Right lobe of liver (tissue), 6 donors: ENCODE measurements at regions not wholly inside any gene's neighbourhood (a gene's known extent, or its start where the extent isn't known, plus 50 kb on each side); places are given as distances from the start of the nearest gene placed in this dataset.

ENCODE experiments used
- ATAC-seq, 4 donors: fragments of 200-7000 bp; cut with Tn5 transposase; one replicate each; pipeline ENCODE4 v1.9.1; 2020; ENCODE audit warnings: mild to moderate bottlenecking in 4 of 4, moderate library complexity in 4 of 4
- DNase-seq, 3 donors: peaks; one replicate each; pipeline ENCODE4 v3.0.0-alpha.2; 2020
- H3K27ac ChIP-seq, 3 donors: fragments of 200-600 bp; one replicate each; pipeline ENCODE4 v1.8.0; 2022
- H3K27me3 ChIP-seq, 2 donors: fragments of 200-600 bp; one replicate each; pipeline ENCODE4 v1.8.0; 2022
- H3K36me3 ChIP-seq, 4 donors: fragments of 200-600 bp; sonication (generic) in 1 of 4; one replicate each; pipeline versions ENCODE4 v1.5.1 to v1.8.0; 2017 to 2022; ENCODE audit warnings: control low read depth in 1 of 4
- H3K4me1 ChIP-seq, 4 donors: fragments of 200-600 bp; sonication (generic) in 1 of 4; one replicate each; pipeline versions ENCODE4 v1.5.1 to v1.8.0; 2017 to 2022; ENCODE audit warnings: control low read depth in 1 of 4
- H3K4me3 ChIP-seq, 3 donors: fragments of 200-600 bp; one replicate each; pipeline ENCODE4 v1.8.0; 2022
- H3K9me3 ChIP-seq, 4 donors: fragments of 200-600 bp; sonication (generic) in 1 of 4; one replicate each; pipeline versions ENCODE4 v1.5.1 to v1.8.0; 2017 to 2022; ENCODE audit warnings: control low read depth in 1 of 4
- CTCF ChIP-seq, 4 donors: fragments of 200-600 bp in 3 of 4; fragments of 450-650 bp in 1 of 4; IDR thresholded peaks; one replicate each; pipeline versions ENCODE4 v1.5.1 to v1.8.0; 2016 to 2022; ENCODE audit warnings: antibody characterized with exemption in 4 of 4, mild to moderate bottlenecking in 2 of 4
- POLR2A ChIP-seq: fragments of 450-650 bp; IDR thresholded peaks from one replicate; pipeline ENCODE4 v1.6.1; 2017; ENCODE audit warnings: antibody characterized with exemption, mild to moderate bottlenecking
- WGBS: methylation state at CpG from one replicate; pipeline ENCODE4 v1.1.6; 2018; ENCODE audit warnings: low coverage, low lambda C conversion rate; ENCODE audit not compliant: insufficient coverage; ENCODE audit errors: missing lambda C conversion rate; 5-methylcytosine and 5-hydroxymethylcytosine counted together
- intact Hi-C, 2 donors: fragments of 100-400 bp; cut with DNase I; formaldehyde crosslinking; loops; one replicate each; pipeline versions ENCODE4 v1.11.2 to v1.14.1; 2022
- donor health status: DM: no; HTN: yes; CAD: no.
- donor health status: DM: no; HTN: no; CAD: no.
- donor health status: DM: no; HTN: no; CAD: no.
- donor health status: DM: no; HTN: yes; CAD: no.
- donor health status: DM: no; HTN: yes; CAD: no.

GRCh38 chr6:7050872-7051779 is 56.6 kb upstream of the RREB1 start:
- TF ChIP-seq CTCF (IDR thresholded peaks at IDR 0.05): no peak
- peak; percentile 14 for TF ChIP-seq POLR2A
- H3K4me3 ChIP-seq: peak overlapping the region; percentile 52 to 65 (median 59)
- no peaks in the 10 kb centered on the region for H3K36me3 ChIP-seq
- peaks cover 0 to 19% (median 0%) of the 10 kb centered on the region in 4 donors for H3K4me1 ChIP-seq
- peak; percentile 70 to 73 (median 72) for ATAC-seq
- H3K27ac ChIP-seq: peak overlapping the region; percentile 65 to 85 (median 77)
- no peaks in the 10 kb centered on the region for H3K27me3 ChIP-seq
- H3K9me3 ChIP-seq: no peaks in the 10 kb centered on the region
- DNase-seq: peak; percentile 62 to 69 (median 63)
- intact Hi-C loops: no loop called here
- 9% methylated on average over 28 of the region's 68 CpGs for WGBS

- intact Hi-C loops: no loop called here
- Histone ChIP-seq H3K9me3 (no peaks in the 10 kb centered on the region), H3K36me3 (no peaks in the 10 kb centered on the region), H3K4me3 (peak overlapping the region; percentile 52 to 65 (median 59)), H3K27me3 (no peaks in the 10 kb centered on the region), H3K27ac (peak overlapping the region; percentile 65 to 85 (median 77)), H3K4me1 (peaks cover 0 to 15% (median 0%) of the 10 kb centered on the region in 4 donors)
- no peak for TF ChIP-seq CTCF (IDR thresholded peaks at IDR 0.05)
- peak; percentile 51 for TF ChIP-seq POLR2A
- 4% methylated on average over 9 of the region's 59 CpGs for WGBS
- ATAC-seq (peak; percentile 72 to 84 (median 80)), DNase-seq (peak; percentile 67 to 76 (median 73))
Measured at GRCh38 chr6:7051780-7052442, 55.9 kb upstream of the RREB1 start.

- intact Hi-C loops: no loop called here
- ATAC-seq: peak; percentile 36 to 47 (median 43)
- 6% methylated on average over 13 of the region's 31 CpGs for WGBS
Measured at GRCh38 chr6:7052443-7053011, 55.2 kb upstream of the RREB1 start.

More at GRCh38 chr6:7052443-7053011, 55.2 kb upstream of the RREB1 start:
- Histone ChIP-seq H3K27me3 (no peaks in the 10 kb centered on the region), H3K9me3 (no peaks in the 10 kb centered on the region), H3K36me3 (no peaks in the 10 kb centered on the region), H3K4me3 (peak overlapping the region; percentile 52 to 65 (median 59)), H3K27ac (peak overlapping the region; percentile 65 to 85 (median 77)), H3K4me1 (peaks cover 0 to 11% (median 0%) of the 10 kb centered on the region in 4 donors)
- DNase-seq: peak; percentile 52 to 65 (median 59)
- TF ChIP-seq POLR2A (no peak), CTCF (IDR thresholded peaks at IDR 0.05) (no peak)
